DOHH2 (cell line): ENCODE measurements at regions not wholly inside any gene's neighbourhood (a gene's known extent, or its start where the extent isn't known, plus 50 kb on each side); places are given as distances from the start of the nearest gene placed in this dataset.

Source experiments
- EZH2phosphoT487 ChIP-seq: fragments of 200-600 bp; sonication (generic); IDR thresholded peaks from 2 replicates; pipeline ENCODE4 v1.6.1; 2017; ENCODE audit warnings: borderline replicate concordance, mild to moderate bottlenecking, antibody characterized with exemption, low read length, moderate library complexity, mixed read lengths
- TF ChIP-seq, protein P1 (sequence below): fragments of 200-600 bp; sonication (generic); IDR thresholded peaks from one replicate; pipeline ENCODE4 v1.5.1; 2014; ENCODE audit warnings: antibody characterized with exemption, mild to moderate bottlenecking, low read depth, low read length; ENCODE audit not compliant: poor library complexity, severe bottlenecking

DNA sequence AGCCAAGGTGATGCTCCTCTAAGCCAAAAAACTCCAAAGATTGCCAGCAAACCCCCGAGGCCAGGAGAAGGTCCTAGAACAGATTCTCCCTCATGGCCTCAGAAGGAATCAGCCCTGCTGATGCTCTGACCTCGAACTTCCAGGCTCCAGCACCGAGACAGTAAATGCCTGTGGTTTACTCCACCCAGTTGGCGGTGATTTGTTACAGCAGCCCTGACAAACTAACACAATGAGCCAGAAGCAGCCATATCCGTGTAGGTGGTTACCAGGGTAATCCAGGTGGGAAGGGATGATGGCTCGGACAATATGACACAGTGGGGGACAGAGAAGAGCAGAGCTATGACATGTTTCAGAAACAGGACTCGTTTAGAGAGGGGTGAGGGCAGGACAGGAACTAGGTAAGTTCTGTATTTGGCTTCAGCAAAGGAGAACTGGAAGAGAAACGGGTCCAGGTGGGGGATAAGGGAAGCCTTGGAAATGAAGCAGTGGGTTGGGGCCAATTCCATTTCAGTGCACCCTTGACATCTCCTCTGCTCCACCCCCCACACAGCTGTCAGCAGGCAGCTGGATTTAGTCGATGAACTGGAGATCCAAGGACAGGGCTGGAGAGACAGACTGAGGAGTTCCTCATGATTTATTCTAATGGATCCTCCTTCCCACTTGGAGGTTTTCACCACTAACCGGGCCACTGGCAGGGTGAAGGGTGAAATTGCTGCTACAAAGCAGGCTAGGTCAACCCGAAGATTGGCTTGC is 179.7 kb upstream of the SH3BP4 start:
- TF ChIP-seq, protein P1, sequence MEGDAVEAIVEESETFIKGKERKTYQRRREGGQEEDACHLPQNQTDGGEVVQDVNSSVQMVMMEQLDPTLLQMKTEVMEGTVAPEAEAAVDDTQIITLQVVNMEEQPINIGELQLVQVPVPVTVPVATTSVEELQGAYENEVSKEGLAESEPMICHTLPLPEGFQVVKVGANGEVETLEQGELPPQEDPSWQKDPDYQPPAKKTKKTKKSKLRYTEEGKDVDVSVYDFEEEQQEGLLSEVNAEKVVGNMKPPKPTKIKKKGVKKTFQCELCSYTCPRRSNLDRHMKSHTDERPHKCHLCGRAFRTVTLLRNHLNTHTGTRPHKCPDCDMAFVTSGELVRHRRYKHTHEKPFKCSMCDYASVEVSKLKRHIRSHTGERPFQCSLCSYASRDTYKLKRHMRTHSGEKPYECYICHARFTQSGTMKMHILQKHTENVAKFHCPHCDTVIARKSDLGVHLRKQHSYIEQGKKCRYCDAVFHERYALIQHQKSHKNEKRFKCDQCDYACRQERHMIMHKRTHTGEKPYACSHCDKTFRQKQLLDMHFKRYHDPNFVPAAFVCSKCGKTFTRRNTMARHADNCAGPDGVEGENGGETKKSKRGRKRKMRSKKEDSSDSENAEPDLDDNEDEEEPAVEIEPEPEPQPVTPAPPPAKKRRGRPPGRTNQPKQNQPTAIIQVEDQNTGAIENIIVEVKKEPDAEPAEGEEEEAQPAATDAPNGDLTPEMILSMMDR: no peak
- TF ChIP-seq EZH2phosphoT487: no peak
